T-cell (primary cell): ENCODE measurements at regions not wholly inside any gene's neighbourhood (a gene's known extent, or its start where the extent isn't known, plus 50 kb on each side); places are given as distances from the start of the nearest gene placed in this dataset.

Experiments used
- ATAC-seq, 4 experiments: fragments of 200-7000 bp in 3 of 4; fragments of 150-1000 bp in 1 of 4; cut with Tn5 transposase; replicated peaks in 1 of 4; 1 replicate in 3 of 4; 2 replicates in 1 of 4; pipeline ENCODE4 v1.10.0; 2021; ENCODE audit warnings: moderate library complexity in 3 of 4, mild to moderate bottlenecking in 2 of 4, moderate number of reproducible peaks in 1 of 4
- CTCF ChIA-PET, 2 donors: fragments of 300-600 bp; sonication (Branson Sonifier 250); formaldehyde crosslinking; loops; one replicate each; lab custom pipeline; 2022; ENCODE audit warnings: antibody characterized with exemption in 2 of 2; lab: Charles Lee
- POLR2A ChIA-PET, 2 donors: fragments of 300-600 bp; sonication (Branson Sonifier 250); formaldehyde crosslinking; loops; one replicate each; lab custom pipeline; 2022; ENCODE audit warnings: antibody characterized with exemption in 2 of 2; lab: Charles Lee
- DNase-seq, 35 experiments: peaks; one replicate each; pipeline versions ENCODE4 v3.0.0 to v3.0.0-alpha.2; 2013 to 2023
- H3K27ac ChIP-seq: one replicate; pipeline ENCODE4 v1.5.1; 2013; ENCODE audit warnings: low read length
- H3K27me3 ChIP-seq, 2 experiments: replicated peaks in 1 of 2; 1 replicate in 1 of 2; 2 replicates in 1 of 2; pipeline versions ENCODE4 v1.6.1 to v1.7.0; 2013; ENCODE audit warnings: low read length in 1 of 2, mixed read lengths in 1 of 2; ENCODE audit not compliant: control insufficient read depth in 2 of 2, insufficient read depth in 2 of 2; ENCODE audit errors: extremely low read depth in 1 of 2
- H3K36me3 ChIP-seq, 2 donors: 1 replicate in 1 of 2; 2 replicates in 1 of 2; pipeline versions ENCODE4 v1.6.1 to v1.7.0; 2013; ENCODE audit warnings: low read length in 1 of 2; ENCODE audit not compliant: control insufficient read depth in 2 of 2, insufficient read depth in 1 of 2; ENCODE audit errors: extremely low read depth in 1 of 2
- H3K4me1 ChIP-seq, 2 experiments: 1 replicate in 1 of 2; 2 replicates in 1 of 2; pipeline versions ENCODE4 v1.6.1 to v1.7.0; 2013; ENCODE audit warnings: low read length in 2 of 2, mixed read lengths in 1 of 2; ENCODE audit not compliant: insufficient read depth in 2 of 2, control insufficient read depth in 1 of 2; ENCODE audit errors: extremely low read depth in 1 of 2
- H3K4me3 ChIP-seq, 2 donors: 1 replicate in 1 of 2; 2 replicates in 1 of 2; pipeline versions ENCODE4 v1.5.1 to v1.7.0; 2013; ENCODE audit warnings: mild to moderate bottlenecking in 2 of 2, low read length in 1 of 2, moderate library complexity in 1 of 2; ENCODE audit not compliant: control insufficient read depth in 1 of 2; ENCODE audit errors: extremely low read depth in 1 of 2
- H3K9me3 ChIP-seq: 2 replicates; pipeline ENCODE4 v1.7.0; 2013
- H3K27ac Mint-ChIP-seq, 2 donors: one replicate each; pipeline ENCODE4 v1.8.0; 2020 to 2021; ENCODE audit warnings: mild to moderate bottlenecking in 2 of 2, mixed read lengths in 2 of 2
- H3K27me3 Mint-ChIP-seq, 2 donors: one replicate each; pipeline ENCODE4 v1.8.0; 2021 to 2022; ENCODE audit warnings: mixed read lengths in 2 of 2
- H3K36me3 Mint-ChIP-seq: one replicate; pipeline ENCODE4 v1.8.0; 2021; ENCODE audit warnings: mixed read lengths
- H3K4me1 Mint-ChIP-seq, 3 donors: one replicate each; pipeline ENCODE4 v1.8.0; 2020 to 2022; ENCODE audit warnings: mixed read lengths in 3 of 3, mild to moderate bottlenecking in 1 of 3
- H3K4me3 Mint-ChIP-seq, 3 donors: one replicate each; pipeline ENCODE4 v1.8.0; 2020 to 2022; ENCODE audit warnings: mild to moderate bottlenecking in 3 of 3, mixed read lengths in 3 of 3, moderate library complexity in 3 of 3
- H3K9me3 Mint-ChIP-seq, 3 donors: one replicate each; pipeline ENCODE4 v1.8.0; 2020 to 2022; ENCODE audit warnings: mixed read lengths in 3 of 3
- WGBS: methylation state at CpG from one replicate; pipeline ENCODE4 v1.1.5; 2013; ENCODE audit warnings: missing lambda C conversion rate; ENCODE audit not compliant: insufficient coverage; 5-methylcytosine and 5-hydroxymethylcytosine counted together

- Mint-ChIP-seq H3K4me1 (peaks cover 4 to 6% (median 4%) of the 10 kb centered on the region in 3 donors), H3K27ac (no peak overlapping the region), H3K36me3 (peaks cover 26% of the 10 kb centered on the region), H3K4me3 (no peak overlapping the region), H3K27me3 (no peaks in the 10 kb centered on the region), H3K9me3 (no peaks in the 10 kb centered on the region)
- no peaks in the 10 kb centered on the region for H3K4me1 ChIP-seq
- POLR2A ChIA-PET, result no interaction called here
- no peaks in the 10 kb centered on the region for H3K9me3 ChIP-seq
- H3K27me3 ChIP-seq, result no peaks in the 10 kb centered on the region
- DNase-seq (no peak), ATAC-seq (no peak)
- CTCF ChIA-PET, result no interaction called here
- no peak overlapping the region for H3K4me3 ChIP-seq
- H3K36me3 ChIP-seq, result no peaks in the 10 kb centered on the region
- WGBS, result no CpG with 5 or more reads among the region's 1 CpG
- H3K27ac ChIP-seq, result no peak overlapping the region
Observed at GRCh38 chr5:93653716-93654115, 70.7 kb downstream of the NR2F1 start.

DNA sequence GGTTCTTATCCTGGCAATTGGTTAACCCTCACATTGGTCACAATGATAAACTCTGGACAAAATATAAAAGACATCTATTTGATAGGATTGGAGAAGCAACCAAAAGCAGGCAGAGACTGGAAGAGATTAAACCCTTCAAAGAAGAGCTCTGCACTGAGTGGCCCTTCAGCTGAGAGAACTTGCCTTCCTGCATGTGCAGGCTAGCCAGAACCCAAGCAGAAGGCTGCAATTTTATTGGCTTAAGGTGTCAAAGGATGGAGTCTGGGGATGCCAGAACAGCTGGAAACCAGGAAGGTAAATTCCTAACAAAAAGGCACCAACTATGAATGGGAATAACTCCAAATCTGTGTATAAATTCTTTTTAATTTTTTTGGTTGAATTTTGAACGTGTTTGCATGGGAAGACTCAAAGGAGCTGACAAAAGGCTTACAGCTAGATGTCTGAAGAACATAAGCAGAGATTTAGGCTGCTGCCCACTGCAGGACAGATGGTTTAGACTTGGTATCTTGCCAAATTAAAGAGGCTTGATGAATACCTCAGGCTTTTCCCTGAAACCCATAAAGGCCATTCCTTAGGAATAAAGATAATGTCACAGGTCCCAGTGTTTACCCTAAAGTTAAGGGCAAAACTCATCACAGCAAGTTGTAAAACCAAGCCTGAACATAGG lies 66.3 kb downstream of the NR2F1 start:
- Histone ChIP-seq H3K4me3 (no peak overlapping the region), H3K27me3 (no peaks in the 10 kb centered on the region), H3K9me3 (no peaks in the 10 kb centered on the region), H3K27ac (no peak overlapping the region), H3K4me1 (no peaks in the 10 kb centered on the region), H3K36me3 (no peaks in the 10 kb centered on the region)
- no peaks in the 10 kb centered on the region for H3K27me3 Mint-ChIP-seq
- peaks cover 4 to 6% (median 4%) of the 10 kb centered on the region in 3 donors for H3K4me1 Mint-ChIP-seq
- no peak for DNase-seq
- no peaks in the 10 kb centered on the region for H3K9me3 Mint-ChIP-seq
- ChIA-PET POLR2A (no interaction called here), CTCF (no interaction called here)
- no peak overlapping the region for H3K27ac Mint-ChIP-seq
- WGBS, result 75% methylated on average over 1 of the region's 1 CpG
- H3K4me3 Mint-ChIP-seq, result no peak overlapping the region
- ATAC-seq, result no peak
- H3K36me3 Mint-ChIP-seq, result peaks cover 18% of the 10 kb centered on the region

GRCh38 chr5:93644760-93645159 lies 61.7 kb downstream of the NR2F1 start:
- Histone ChIP-seq H3K4me1 (no peaks in the 10 kb centered on the region), H3K27ac (no peak overlapping the region), H3K36me3 (no peaks in the 10 kb centered on the region), H3K27me3 (no peaks in the 10 kb centered on the region), H3K9me3 (no peaks in the 10 kb centered on the region), H3K4me3 (no peak overlapping the region)
- ATAC-seq, result no peak
- DNase-seq, result no peak
- no CpG with 5 or more reads among the region's 2 CpGs for WGBS
- ChIA-PET CTCF (no interaction called here), POLR2A (no interaction called here)
- no peak overlapping the region for H3K4me3 Mint-ChIP-seq
- no peaks in the 10 kb centered on the region for H3K4me1 Mint-ChIP-seq
- no peaks in the 10 kb centered on the region for H3K9me3 Mint-ChIP-seq
- H3K27ac Mint-ChIP-seq, result no peak overlapping the region
- no peaks in the 10 kb centered on the region for H3K27me3 Mint-ChIP-seq
- peaks cover 2% of the 10 kb centered on the region for H3K36me3 Mint-ChIP-seq
